ENCODE measurements at regions not wholly inside any gene's neighbourhood (a gene's known extent, or its start where the extent isn't known, plus 50 kb on each side); places are given as distances from the start of the nearest gene placed in this dataset.
"Not testable (repeated sequence)": the region's sequence is repeated elsewhere in the genome, so short reads cannot be mapped to it uniquely, and the experiment has no call there.

- ATAC-seq; intact Hi-C loops (cut with DNase I); H3K4me1 ChIP-seq; H3K9me3 ChIP-seq; H3K36me3 ChIP-seq (ENCODE audit: insufficient read depth in 1 of 2, low read depth in 1 of 2); H3K27me3 ChIP-seq (ENCODE audit: insufficient read depth in 3 of 3, low read length in 2 of 3); DNase-seq; H3K4me3 ChIP-seq; H3K27ac ChIP-seq: not testable (repeated sequence)
- 22 to 41% (median 27%) methylated on average over 7 to 9 of the region's 9 CpGs for WGBS, 3 donors
Measured at GRCh38 chr2:94598075-94598713, 273.0 kb upstream of the TEKT4 start.

- H3K4me1 ChIP-seq; H3K27me3 ChIP-seq (ENCODE audit: insufficient read depth in 3 of 3, low read length in 2 of 3); H3K36me3 ChIP-seq (ENCODE audit: insufficient read depth in 1 of 2, low read depth in 1 of 2); H3K9me3 ChIP-seq; DNase-seq; H3K27ac ChIP-seq; H3K4me3 ChIP-seq; intact Hi-C loops (cut with DNase I); ATAC-seq: not testable (repeated sequence)
- 53 to 64% (median 56%) methylated on average over 2 to 4 of the region's 4 CpGs for WGBS, 3 donors
Measured at GRCh38 chr2:94600929-94601328, 270.3 kb upstream of the TEKT4 start.

DNA sequence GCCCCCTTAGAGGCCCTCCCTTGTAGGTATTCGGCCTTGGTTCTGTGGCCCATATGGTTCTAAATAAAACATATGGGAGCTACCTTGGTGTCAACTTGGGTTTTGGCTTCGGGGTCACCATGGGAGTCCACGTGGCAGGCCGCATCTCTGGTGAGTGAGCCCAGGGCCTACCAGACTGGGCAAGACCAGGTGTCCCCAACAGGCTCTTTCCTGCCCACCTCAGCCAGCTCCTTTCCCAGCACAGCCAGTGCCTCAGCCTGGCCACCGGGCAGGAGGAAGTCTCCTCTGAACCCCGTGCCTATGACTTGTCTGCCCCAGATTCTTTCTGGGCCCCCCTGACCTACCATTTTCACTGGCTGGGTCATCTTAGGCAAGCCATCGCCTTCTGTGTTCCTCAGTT is 268.8 kb upstream of the TEKT4 start:
- Histone ChIP-seq H3K4me3 (no peak overlapping the region), H3K36me3 (ENCODE audit: insufficient read depth in 1 of 2, low read depth in 1 of 2) (no peaks in the 10 kb centered on the region), H3K27me3 (ENCODE audit: insufficient read depth in 3 of 3, low read length in 2 of 3) (no peaks in the 10 kb centered on the region), H3K4me1 (no peaks in the 10 kb centered on the region), H3K9me3 (no peaks in the 10 kb centered on the region), H3K27ac (no peak overlapping the region)
- intact Hi-C loops (cut with DNase I), result no loop called here
- 80 to 87% (median 81%) methylated on average over 7 of the region's 7 CpGs for WGBS, 3 donors
- TF ChIP-seq CTCF (IDR thresholded peaks at IDR 0.05), result no peak
- ATAC-seq (no peak), DNase-seq (no peak)

GRCh38 chr2:94622113-94622618 is 249.1 kb upstream of the TEKT4 start:
- no peak overlapping the region for H3K4me3 ChIP-seq
- no peak for TF ChIP-seq CTCF (IDR thresholded peaks at IDR 0.05)

DNA sequence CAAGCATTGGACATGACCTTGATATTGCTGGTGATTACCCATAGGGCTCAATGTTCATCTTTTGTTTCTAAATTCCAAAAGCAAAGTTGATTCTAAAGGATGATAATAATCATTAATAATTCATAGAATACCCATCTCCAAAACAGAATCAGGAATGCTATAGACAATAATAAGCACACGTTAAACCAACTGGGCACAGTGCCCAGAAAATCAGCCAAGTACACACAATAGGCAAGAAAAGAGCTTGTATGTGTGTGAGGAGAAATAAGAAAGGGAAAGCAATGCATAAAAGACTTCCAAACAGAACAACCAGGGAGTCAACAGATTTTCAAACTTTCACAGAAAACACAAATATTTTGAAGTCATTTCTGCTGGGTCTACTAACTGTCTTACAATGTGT is 242.3 kb upstream of the TEKT4 start:
- H3K27ac ChIP-seq; H3K36me3 ChIP-seq (ENCODE audit: insufficient read depth in 1 of 2, low read depth in 1 of 2); H3K27me3 ChIP-seq (ENCODE audit: insufficient read depth in 3 of 3, low read length in 2 of 3); ATAC-seq; H3K9me3 ChIP-seq; H3K4me3 ChIP-seq; intact Hi-C loops (cut with DNase I); DNase-seq; H3K4me1 ChIP-seq: not testable (repeated sequence)
- WGBS, 3 donors, result 11 to 18% (median 12%) methylated on average over 1 of the region's 1 CpG

More at GRCh38 chr2:94622113-94622618, 249.1 kb upstream of the TEKT4 start:
- no peak for DNase-seq
- Histone ChIP-seq H3K4me1 (no peaks in the 10 kb centered on the region), H3K9me3 (no peaks in the 10 kb centered on the region), H3K36me3 (ENCODE audit: insufficient read depth in 1 of 2, low read depth in 1 of 2) (no peaks in the 10 kb centered on the region), H3K27me3 (ENCODE audit: insufficient read depth in 3 of 3, low read length in 2 of 3) (no peaks in the 10 kb centered on the region), H3K27ac (no peak overlapping the region)
- WGBS, 3 donors, result 53 to 61% (median 59%) methylated on average over 32 to 39 of the region's 39 CpGs
- intact Hi-C loops (cut with DNase I), result no loop called here
- ATAC-seq, result no peak

DNA sequence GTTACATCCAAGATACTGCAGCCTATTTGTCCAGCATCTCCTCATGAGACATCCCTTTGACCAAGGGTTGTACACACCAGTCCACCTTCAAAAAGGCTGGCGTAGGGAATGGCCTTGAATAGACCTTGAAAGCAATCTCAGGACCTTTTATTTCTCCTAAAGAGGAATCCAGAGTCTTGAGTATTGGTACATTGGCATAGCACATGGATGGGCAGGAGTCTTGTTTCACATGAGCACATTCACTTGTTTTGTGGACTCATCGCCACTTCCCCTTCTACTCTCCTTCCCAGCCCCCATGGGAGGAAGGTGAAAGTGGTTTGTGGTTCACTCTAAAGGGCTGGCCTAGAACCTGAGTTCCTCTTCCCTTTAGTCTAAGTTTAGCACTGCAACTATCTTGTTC is 229.8 kb upstream of the TEKT4 start:
- H3K4me1 ChIP-seq; DNase-seq; H3K27me3 ChIP-seq (ENCODE audit: insufficient read depth in 3 of 3, low read length in 2 of 3); H3K4me3 ChIP-seq; H3K27ac ChIP-seq; H3K9me3 ChIP-seq; intact Hi-C loops (cut with DNase I); H3K36me3 ChIP-seq (ENCODE audit: insufficient read depth in 1 of 2, low read depth in 1 of 2); ATAC-seq: not testable (repeated sequence)
- WGBS, 3 donors, result 70 to 78% (median 71%) methylated on average over 2 of the region's 2 CpGs

DNA sequence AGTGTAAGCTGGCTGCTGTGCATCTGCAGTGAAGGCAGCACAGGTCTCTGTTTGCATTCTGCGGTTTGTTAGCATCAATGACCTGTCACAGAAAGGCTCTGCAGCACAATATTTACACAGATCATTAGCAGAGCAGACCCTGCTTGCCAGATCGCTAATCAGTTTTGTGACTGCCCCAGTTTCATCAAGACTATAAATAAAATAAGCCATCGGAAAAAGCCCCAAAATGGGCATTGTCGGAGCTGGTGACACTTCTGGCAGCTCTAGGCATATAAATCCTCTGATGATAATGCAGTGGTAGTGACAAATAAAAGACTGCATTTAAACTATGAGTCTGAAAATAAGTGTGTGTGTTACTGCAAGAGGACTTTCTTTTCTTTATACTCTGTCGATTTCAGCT is 219.1 kb upstream of the TEKT4 start:
- H3K27ac ChIP-seq; H3K9me3 ChIP-seq; H3K4me3 ChIP-seq; H3K27me3 ChIP-seq (ENCODE audit: insufficient read depth in 3 of 3, low read length in 2 of 3); ATAC-seq; H3K36me3 ChIP-seq (ENCODE audit: insufficient read depth in 1 of 2, low read depth in 1 of 2); H3K4me1 ChIP-seq; intact Hi-C loops (cut with DNase I); DNase-seq: not testable (repeated sequence)
- 63 to 72% (median 65%) methylated on average over 5 of the region's 5 CpGs for WGBS, 3 donors

GRCh38 chr2:94669858-94670257 is 201.4 kb upstream of the TEKT4 start:
- H3K27me3 ChIP-seq (ENCODE audit: insufficient read depth in 3 of 3, low read length in 2 of 3); DNase-seq; intact Hi-C loops (cut with DNase I); ATAC-seq; H3K4me1 ChIP-seq; H3K9me3 ChIP-seq; H3K4me3 ChIP-seq; H3K27ac ChIP-seq; H3K36me3 ChIP-seq (ENCODE audit: insufficient read depth in 1 of 2, low read depth in 1 of 2): not testable (repeated sequence)
- WGBS, 3 donors, result 54 to 74% (median 64%) methylated on average over 1 of the region's 1 CpG

DNA sequence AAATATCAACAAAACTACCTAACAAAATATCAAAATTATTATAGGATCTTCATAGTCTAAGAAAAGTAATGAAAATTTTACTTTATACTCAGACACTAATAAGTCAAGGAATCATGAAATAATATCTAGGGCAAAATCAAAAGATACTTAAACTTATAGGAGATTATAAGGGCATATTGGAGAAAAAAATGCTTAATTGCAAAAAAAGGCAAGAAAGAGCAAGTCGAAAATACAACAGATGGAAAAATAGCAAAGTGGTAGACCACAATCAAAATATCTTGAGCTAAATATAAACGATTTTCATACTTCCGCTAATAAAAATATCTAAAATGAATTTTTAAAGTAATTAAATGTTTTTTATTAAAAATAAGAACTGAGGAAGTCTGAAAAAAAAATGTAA is 177.0 kb upstream of the TEKT4 start:
- H3K4me1 ChIP-seq; intact Hi-C loops (cut with DNase I): not testable (repeated sequence)

DNA sequence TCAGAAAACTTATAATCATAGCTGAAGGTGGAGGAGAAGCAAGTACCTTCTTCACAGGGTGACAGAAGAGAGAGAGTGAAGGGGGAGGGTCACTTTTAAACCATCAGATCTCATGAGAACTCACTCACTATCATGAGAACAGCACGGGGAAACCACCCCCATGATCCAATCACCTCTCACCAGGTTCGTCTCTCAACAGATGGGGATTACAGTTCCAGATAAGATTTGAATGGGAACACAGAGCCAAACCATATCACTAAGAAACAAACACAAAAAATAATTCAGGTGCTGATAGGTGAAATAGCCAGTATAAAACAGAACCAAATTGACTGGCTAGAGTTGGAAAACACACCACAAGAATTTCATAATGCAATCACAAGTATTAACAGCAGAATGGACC is 162.2 kb upstream of the TEKT4 start:
- H3K36me3 ChIP-seq (ENCODE audit: insufficient read depth in 1 of 2, low read depth in 1 of 2); ATAC-seq; H3K27ac ChIP-seq; DNase-seq; H3K9me3 ChIP-seq; H3K4me3 ChIP-seq; intact Hi-C loops (cut with DNase I); H3K27me3 ChIP-seq (ENCODE audit: insufficient read depth in 3 of 3, low read length in 2 of 3); H3K4me1 ChIP-seq: not testable (repeated sequence)
- WGBS, 3 donors, result 28 to 41% (median 31%) methylated on average over 2 of the region's 2 CpGs

More for the DNA sequence above, 177.0 kb upstream of the TEKT4 start:
- H3K9me3 ChIP-seq; H3K27ac ChIP-seq; H3K4me3 ChIP-seq; H3K36me3 ChIP-seq (ENCODE audit: insufficient read depth in 1 of 2, low read depth in 1 of 2); ATAC-seq; DNase-seq; H3K27me3 ChIP-seq (ENCODE audit: insufficient read depth in 3 of 3, low read length in 2 of 3): not testable (repeated sequence)
- 82 to 92% (median 90%) methylated on average over 3 of the region's 3 CpGs for WGBS, 3 donors

Measured in psoas muscle (tissue), 7 donors.